A673 (cell line): ENCODE measurements at regions not wholly inside any gene's neighbourhood (a gene's known extent, or its start where the extent isn't known, plus 50 kb on each side); places are given as distances from the start of the nearest gene placed in this dataset.

Experiments used
- CTCF ChIP-seq: fragments of 300-800, 200-600 bp; sonication (generic); conservative IDR thresholded peaks from 2 replicates; pipeline ENCODE4 v1.5.1; 2017; ENCODE audit warnings: low read depth, mild to moderate bottlenecking, antibody characterized with exemption, low read length, moderate library complexity, mixed read lengths
- EZH2 ChIP-seq: fragments of 200-600 bp; sonication (generic); IDR thresholded peaks from 2 replicates; pipeline ENCODE4 v1.6.1; 2017; ENCODE audit warnings: borderline replicate concordance, low read depth, mild to moderate bottlenecking, mixed read lengths, antibody characterized with exemption, low read length; ENCODE audit not compliant: poor library complexity, severe bottlenecking

- no peak for TF ChIP-seq CTCF
- TF ChIP-seq EZH2, result no peak
Measured at GRCh38 chr13:106151056-106151699, 384.3 kb downstream of the EFNB2 start.
